Trophoblast cell (in vitro differentiated cells and primary cell): ENCODE measurements at regions not wholly inside any gene's neighbourhood (a gene's known extent, or its start where the extent isn't known, plus 50 kb on each side); places are given as distances from the start of the nearest gene placed in this dataset.
A peak's percentile ranks its signal among the peaks of the same experiment; 100 is the strongest.

Experiments used
- DNase-seq, 2 donors: peaks; one replicate each; pipeline ENCODE4 v3.0.0-alpha.2; 2016
- H2AFZ ChIP-seq: 2 replicates; pipeline ENCODE4 v1.6.1; 2013; ENCODE audit warnings: low read length, moderate library complexity, mild to moderate bottlenecking; ENCODE audit not compliant: insufficient read depth, poor library complexity
- H2AK5ac ChIP-seq: 2 replicates; pipeline ENCODE4 v1.6.1; 2013; ENCODE audit warnings: mild to moderate bottlenecking, low read length
- H2BK120ac ChIP-seq: 2 replicates; pipeline ENCODE4 v1.6.1; 2013; ENCODE audit warnings: low read length, mild to moderate bottlenecking, moderate library complexity; ENCODE audit not compliant: insufficient read depth, poor library complexity
- H2BK12ac ChIP-seq: 2 replicates; pipeline ENCODE4 v1.6.1; 2013; ENCODE audit warnings: mild to moderate bottlenecking, low read length, moderate library complexity
- H2BK5ac ChIP-seq: 2 replicates; pipeline ENCODE4 v1.6.1; 2013; ENCODE audit warnings: low read length, low read depth, moderate library complexity, mild to moderate bottlenecking; ENCODE audit not compliant: poor library complexity
- H3K14ac ChIP-seq: 2 replicates; pipeline ENCODE4 v1.6.1; 2013; ENCODE audit warnings: mild to moderate bottlenecking, low read length
- H3K18ac ChIP-seq: 2 replicates; pipeline ENCODE4 v1.6.1; 2013; ENCODE audit warnings: mild to moderate bottlenecking, low read length
- H3K23ac ChIP-seq: 2 replicates; pipeline ENCODE4 v1.6.1; 2013; ENCODE audit warnings: low read length
- H3K27ac ChIP-seq: 2 replicates; pipeline ENCODE4 v1.5.1; 2013; ENCODE audit warnings: low read depth, mild to moderate bottlenecking, inconsistent platforms, low read length, moderate library complexity
- H3K27me3 ChIP-seq: 2 replicates; pipeline ENCODE4 v1.6.1; 2013; ENCODE audit warnings: inconsistent platforms, mild to moderate bottlenecking, low read length, moderate library complexity; ENCODE audit not compliant: insufficient read depth
- H3K36me3 ChIP-seq, 2 experiments: 1 replicate in 1 of 2; 2 replicates in 1 of 2; pipeline ENCODE4 v1.6.1; 2013; ENCODE audit warnings: low read length in 2 of 2, mild to moderate bottlenecking in 2 of 2, moderate library complexity in 1 of 2; ENCODE audit not compliant: insufficient read depth in 2 of 2, control insufficient read depth in 1 of 2
- H3K4ac ChIP-seq: 2 replicates; pipeline ENCODE4 v1.6.1; 2013; ENCODE audit warnings: low read depth, mild to moderate bottlenecking, low read length, moderate library complexity
- H3K4me1 ChIP-seq, 2 experiments: 1 replicate in 1 of 2; 2 replicates in 1 of 2; pipeline ENCODE4 v1.6.1; 2013; ENCODE audit warnings: low read length in 2 of 2, mild to moderate bottlenecking in 2 of 2, moderate library complexity in 1 of 2; ENCODE audit not compliant: insufficient read depth in 2 of 2, control insufficient read depth in 1 of 2
- H3K4me2 ChIP-seq: 2 replicates; pipeline ENCODE4 v1.6.1; 2013; ENCODE audit warnings: inconsistent platforms, mild to moderate bottlenecking, low read length, moderate library complexity
- H3K4me3 ChIP-seq: 2 replicates; pipeline ENCODE4 v1.5.1; 2013; ENCODE audit warnings: mild to moderate bottlenecking, low read depth, low read length, inconsistent platforms
- H3K79me1 ChIP-seq: one replicate; pipeline ENCODE4 v1.6.1; 2013; ENCODE audit warnings: low read length
- H3K79me2 ChIP-seq: 2 replicates; pipeline ENCODE4 v1.6.1; 2013; ENCODE audit warnings: low read length, mild to moderate bottlenecking; ENCODE audit not compliant: control insufficient read depth, insufficient read depth, poor library complexity
- H3K9ac ChIP-seq: 2 replicates; pipeline ENCODE4 v1.6.1; 2013; ENCODE audit warnings: mild to moderate bottlenecking, low read length
- H3K9me3 ChIP-seq: 2 replicates; pipeline ENCODE4 v1.6.1; 2013; ENCODE audit warnings: low read depth, mild to moderate bottlenecking, control low read depth, inconsistent platforms, low read length; ENCODE audit not compliant: insufficient read depth
- H4K12ac ChIP-seq: 2 replicates; pipeline ENCODE4 v1.6.1; 2013; ENCODE audit warnings: low read depth, mild to moderate bottlenecking, low read length, moderate library complexity
- H4K8ac ChIP-seq: 2 replicates; pipeline ENCODE4 v1.6.1; 2013; ENCODE audit warnings: low read depth, mild to moderate bottlenecking, low read length, moderate library complexity
- H4K91ac ChIP-seq: one replicate; pipeline ENCODE4 v1.6.1; 2013; ENCODE audit warnings: low read depth, mild to moderate bottlenecking, low read length, moderate library complexity
- WGBS: extraction: QIAGEN DNeasy Blood & Tissue Kit; methylation state at CpG from one replicate; pipeline ENCODE4 v1.1.7; 2013; ENCODE audit warnings: missing lambda C conversion rate; ENCODE audit not compliant: insufficient read length, insufficient coverage; ENCODE audit errors: extremely low coverage; 5-methylcytosine and 5-hydroxymethylcytosine counted together

GRCh38 chr11:71309611-71310010 lies 57.2 kb upstream of the SHANK2 start:
- Histone ChIP-seq H3K18ac (no peak overlapping the region), H3K4me2 (no peak overlapping the region), H4K91ac (no peak overlapping the region), H3K27me3 (no peaks in the 10 kb centered on the region), H3K9me3 (peaks cover 1% of the 10 kb centered on the region), H3K4ac (no peak overlapping the region), H2AK5ac (no peak overlapping the region), H2BK12ac (no peak overlapping the region), H3K23ac (no peak overlapping the region), H3K79me1 (no peaks in the 10 kb centered on the region), H3K9ac (no peak overlapping the region), H4K8ac (no peak overlapping the region), H2BK5ac (no peak overlapping the region), H3K27ac (no peak overlapping the region), H2AFZ (no peak overlapping the region), H3K4me1 (no peaks in the 10 kb centered on the region), H3K4me3 (no peak overlapping the region), H4K12ac (no peak overlapping the region), H2BK120ac (no peak overlapping the region), H3K79me2 (no peaks in the 10 kb centered on the region), H3K36me3 (no peaks in the 10 kb centered on the region), H3K14ac (no peak overlapping the region)
- no CpG with 5 or more reads among the region's 1 CpG for WGBS
- no peak for DNase-seq

GRCh38 chr11:71309181-71309580 lies 56.8 kb upstream of the SHANK2 start:
- Histone ChIP-seq H4K8ac (no peak overlapping the region), H2BK120ac (no peak overlapping the region), H4K91ac (no peak overlapping the region), H4K12ac (no peak overlapping the region), H3K4me2 (no peak overlapping the region), H3K14ac (no peak overlapping the region), H2AK5ac (no peak overlapping the region), H3K27me3 (no peaks in the 10 kb centered on the region), H3K27ac (no peak overlapping the region), H2AFZ (no peak overlapping the region), H3K36me3 (no peaks in the 10 kb centered on the region), H3K18ac (no peak overlapping the region), H3K9me3 (peaks cover 1% of the 10 kb centered on the region), H3K9ac (no peak overlapping the region), H3K4me1 (no peaks in the 10 kb centered on the region), H3K79me2 (no peaks in the 10 kb centered on the region), H2BK5ac (no peak overlapping the region), H2BK12ac (no peak overlapping the region), H3K4me3 (no peak overlapping the region), H3K23ac (no peak overlapping the region), H3K79me1 (no peaks in the 10 kb centered on the region), H3K4ac (no peak overlapping the region)
- no CpG with 5 or more reads among the region's 7 CpGs for WGBS
- no peak for DNase-seq

- Histone ChIP-seq H3K4me2 (no peak overlapping the region), H4K8ac (no peak overlapping the region), H2BK5ac (no peak overlapping the region), H3K27ac (no peak overlapping the region), H3K27me3 (no peaks in the 10 kb centered on the region), H3K36me3 (no peaks in the 10 kb centered on the region), H2BK12ac (no peak overlapping the region), H4K91ac (no peak overlapping the region), H3K4ac (no peak overlapping the region), H2AK5ac (no peak overlapping the region), H3K23ac (no peak overlapping the region), H4K12ac (no peak overlapping the region), H2AFZ (no peak overlapping the region), H3K18ac (no peak overlapping the region), H3K14ac (no peak overlapping the region), H3K4me3 (no peak overlapping the region), H3K9me3 (peaks cover 1% of the 10 kb centered on the region), H3K79me1 (no peaks in the 10 kb centered on the region), H3K79me2 (no peaks in the 10 kb centered on the region), H2BK120ac (no peak overlapping the region), H3K9ac (no peak overlapping the region), H3K4me1 (no peaks in the 10 kb centered on the region)
- DNase-seq: no peak
- no CpG with 5 or more reads among the region's 5 CpGs for WGBS
Measured at GRCh38 chr11:71307811-71308645, 55.7 kb upstream of the SHANK2 start.

GRCh38 chr11:71305451-71306125 lies 53.2 kb upstream of the SHANK2 start:
- H2BK12ac ChIP-seq: no peak overlapping the region

More at GRCh38 chr11:71305451-71306125, 53.2 kb upstream of the SHANK2 start:
- Histone ChIP-seq H3K79me1 (peaks cover 3% of the 10 kb centered on the region), H3K18ac (no peak overlapping the region), H3K23ac (no peak overlapping the region), H2BK5ac (no peak overlapping the region), H3K36me3 (no peaks in the 10 kb centered on the region), H4K8ac (no peak overlapping the region), H3K4me2 (no peak overlapping the region), H3K14ac (no peak overlapping the region), H2AFZ (no peak overlapping the region), H3K27me3 (no peaks in the 10 kb centered on the region), H2AK5ac (no peak overlapping the region), H3K4ac (no peak overlapping the region), H4K91ac (no peak overlapping the region), H3K4me3 (no peak overlapping the region), H3K4me1 (peaks cover 10 to 12% of the 10 kb centered on the region in 2 experiments), H3K9ac (no peak overlapping the region), H4K12ac (no peak overlapping the region), H3K27ac (no peak overlapping the region), H2BK120ac (no peak overlapping the region), H3K79me2 (no peaks in the 10 kb centered on the region), H3K9me3 (no peaks in the 10 kb centered on the region)
- peak in 1 of 2 donors; percentile 34 for DNase-seq
- no CpG with 5 or more reads among the region's 18 CpGs for WGBS
